MCF 10A (cell line): ENCODE measurements at regions not wholly inside any gene's neighbourhood (a gene's known extent, or its start where the extent isn't known, plus 50 kb on each side); places are given as distances from the start of the nearest gene placed in this dataset.

Source experiments
- BruUV-seq: library from RNA; stranded (reverse); fragments of 400-500 nt; replicated peaks from 2 replicates; lab custom pipeline; 2021; lab: Mats Ljungman, UMichigan
- CTCF ChIA-PET: fragments of 300-600 bp; sonication (Branson Sonifier 250); formaldehyde crosslinking; extraction: SDS; loops from one replicate; lab custom pipeline; 2021; ENCODE audit warnings: antibody characterized with exemption, inconsistent platforms; lab: Yijun Ruan, JAX
- POLR2A ChIA-PET: fragments of 300-600, 350-650 bp; sonication (Branson Sonifier 250); formaldehyde crosslinking; extraction: SDS; loops from one replicate; lab custom pipeline; 2020; ENCODE audit warnings: antibody characterized with exemption, inconsistent platforms; lab: Yijun Ruan, JAX
- DNase-seq: peaks from one replicate; pipeline ENCODE4 v3.0.0-alpha.2; 2018; ENCODE audit not compliant: unreplicated experiment
- H3K27ac Mint-ChIP-seq: one replicate; pipeline ENCODE4 v1.8.0; 2022; ENCODE audit warnings: mild to moderate bottlenecking, low read depth, mixed read lengths; ENCODE audit not compliant: unreplicated experiment
- H3K27me3 Mint-ChIP-seq: one replicate; pipeline ENCODE4 v1.8.0; 2022; ENCODE audit warnings: mixed read lengths; ENCODE audit not compliant: insufficient read depth, unreplicated experiment
- H3K36me3 Mint-ChIP-seq: one replicate; pipeline ENCODE4 v1.8.0; 2022; ENCODE audit warnings: mild to moderate bottlenecking, moderate library complexity, mixed read lengths; ENCODE audit not compliant: insufficient read depth, unreplicated experiment
- H3K4me1 Mint-ChIP-seq: one replicate; pipeline ENCODE4 v1.8.0; 2022; ENCODE audit warnings: mixed read lengths; ENCODE audit not compliant: insufficient read depth, unreplicated experiment
- H3K4me3 Mint-ChIP-seq: one replicate; pipeline ENCODE4 v1.8.0; 2022; ENCODE audit warnings: mild to moderate bottlenecking, moderate library complexity, mixed read lengths; ENCODE audit not compliant: unreplicated experiment
- H3K9me3 Mint-ChIP-seq: one replicate; pipeline ENCODE4 v1.8.0; 2022; ENCODE audit warnings: mixed read lengths; ENCODE audit not compliant: unreplicated experiment
- intact Hi-C: fragments of 100-400 bp; cut with micrococcal nuclease; formaldehyde crosslinking; loops from 2 replicates; pipeline ENCODE4 v1.14.1; 2022
- TF ChIP-seq, protein P1 (sequence below): fragments of 200-600 bp; IDR thresholded peaks from one replicate; pipeline ENCODE4 v1.8.0; 2022; ENCODE audit warnings: antibody characterized with exemption, mild to moderate bottlenecking; ENCODE audit not compliant: unreplicated experiment

DNA sequence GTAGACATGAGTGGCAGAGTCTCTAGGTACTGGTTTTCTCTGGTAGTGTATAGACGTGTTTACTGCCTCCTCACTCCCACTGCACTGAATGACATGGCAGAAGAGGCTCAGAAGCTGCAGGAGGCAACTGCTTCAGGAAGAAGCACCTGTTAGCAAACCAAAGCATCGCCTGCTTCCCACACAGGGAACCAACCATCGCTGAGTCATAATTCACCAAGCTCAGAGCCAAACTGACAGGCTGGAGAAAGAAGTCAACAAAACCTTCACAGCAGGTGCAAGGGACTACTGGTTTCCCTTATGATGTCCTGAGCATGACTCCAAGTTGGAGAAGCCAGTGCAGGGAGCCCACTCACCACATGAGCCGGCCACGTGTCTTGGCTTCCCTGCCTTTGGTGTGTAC is 69.8 kb downstream of the KCTD12 start:
- intact Hi-C loops, result no loop called here
- Mint-ChIP-seq H3K4me3 (no peak overlapping the region), H3K27me3 (peaks cover 14% of the 10 kb centered on the region), H3K27ac (no peak overlapping the region), H3K36me3 (no peaks in the 10 kb centered on the region), H3K4me1 (no peaks in the 10 kb centered on the region), H3K9me3 (no peaks in the 10 kb centered on the region)
- BruUV-seq, result no TSS peak
- ChIA-PET POLR2A (no interaction called here), CTCF (interaction anchor here (1.2 kb wide), 2 partner anchors 160 to 946 kb away, joined by 3 read pairs; no protein-coding TSS in a partner anchor)
- DNase-seq, result peak; percentile 13
- TF ChIP-seq, protein P1, sequence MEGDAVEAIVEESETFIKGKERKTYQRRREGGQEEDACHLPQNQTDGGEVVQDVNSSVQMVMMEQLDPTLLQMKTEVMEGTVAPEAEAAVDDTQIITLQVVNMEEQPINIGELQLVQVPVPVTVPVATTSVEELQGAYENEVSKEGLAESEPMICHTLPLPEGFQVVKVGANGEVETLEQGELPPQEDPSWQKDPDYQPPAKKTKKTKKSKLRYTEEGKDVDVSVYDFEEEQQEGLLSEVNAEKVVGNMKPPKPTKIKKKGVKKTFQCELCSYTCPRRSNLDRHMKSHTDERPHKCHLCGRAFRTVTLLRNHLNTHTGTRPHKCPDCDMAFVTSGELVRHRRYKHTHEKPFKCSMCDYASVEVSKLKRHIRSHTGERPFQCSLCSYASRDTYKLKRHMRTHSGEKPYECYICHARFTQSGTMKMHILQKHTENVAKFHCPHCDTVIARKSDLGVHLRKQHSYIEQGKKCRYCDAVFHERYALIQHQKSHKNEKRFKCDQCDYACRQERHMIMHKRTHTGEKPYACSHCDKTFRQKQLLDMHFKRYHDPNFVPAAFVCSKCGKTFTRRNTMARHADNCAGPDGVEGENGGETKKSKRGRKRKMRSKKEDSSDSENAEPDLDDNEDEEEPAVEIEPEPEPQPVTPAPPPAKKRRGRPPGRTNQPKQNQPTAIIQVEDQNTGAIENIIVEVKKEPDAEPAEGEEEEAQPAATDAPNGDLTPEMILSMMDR, result no peak

DNA sequence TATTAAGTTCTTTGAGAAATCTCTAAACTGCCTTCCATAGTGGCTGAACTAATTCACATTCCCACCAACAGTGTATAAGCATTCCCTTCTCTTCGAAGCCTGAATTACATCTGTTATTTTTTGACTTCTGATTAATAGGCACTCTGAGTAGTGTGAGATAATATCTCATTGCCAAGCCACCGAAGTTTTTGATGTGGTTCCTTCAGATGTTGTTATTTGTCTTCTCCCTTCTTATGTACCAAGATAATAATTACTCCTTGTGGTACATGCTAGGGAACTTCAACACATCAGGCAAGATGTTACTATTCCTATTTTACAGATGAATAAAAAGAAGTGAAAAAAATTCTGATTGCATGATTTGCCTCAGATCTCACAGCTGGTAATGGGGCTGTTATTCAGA is 70.9 kb downstream of the KCTD12 start:
- Mint-ChIP-seq H3K27ac (no peak overlapping the region), H3K9me3 (peaks cover 2% of the 10 kb centered on the region), H3K36me3 (no peaks in the 10 kb centered on the region), H3K4me3 (no peak overlapping the region), H3K27me3 (peaks cover 14% of the 10 kb centered on the region), H3K4me1 (no peaks in the 10 kb centered on the region)
- intact Hi-C loops, result no loop called here
- CTCF ChIA-PET, result interaction anchor here (0.8 to 3.3 kb wide), 2 partner anchors 70 to 165 kb away, joined by 4 to 16 read pairs; partner anchors contain the start of gene KCTD12
- DNase-seq, result no peak
- POLR2A ChIA-PET, result interaction anchor here (0.6 kb wide), 2 partner anchors 15 to 30 kb away, joined by 3 read pairs; no protein-coding TSS in a partner anchor
- BruUV-seq, result no TSS peak
- TF ChIP-seq, protein P1, result no peak

DNA sequence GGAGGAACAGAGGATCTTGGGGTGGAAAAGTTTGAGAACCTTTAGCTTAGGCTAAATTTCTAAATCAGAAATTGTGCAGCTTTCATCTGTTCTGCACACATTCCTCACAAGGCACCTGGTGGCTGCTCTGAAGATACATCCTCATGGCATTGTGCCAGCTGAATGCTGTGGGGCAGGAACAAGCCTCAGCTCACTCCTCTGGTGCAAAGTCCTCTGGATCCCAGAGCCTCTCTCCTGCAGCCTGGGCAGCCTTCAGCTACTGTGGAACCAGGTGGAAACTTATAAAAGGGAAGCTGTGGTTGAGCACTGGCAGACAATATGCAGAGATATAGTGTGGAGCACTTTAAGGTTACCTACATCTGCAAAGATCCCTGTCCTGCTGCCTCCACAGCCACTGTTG is 72.3 kb downstream of the KCTD12 start:
- TF ChIP-seq, protein P1, result no peak
- ChIA-PET CTCF (interaction anchor here (0.6 to 3.3 kb wide), 5 partner anchors 8 to 1186 kb away, joined by 3 to 16 read pairs (median 3); partner anchors contain the start of gene KCTD12), POLR2A (interaction anchor here (1.5 kb wide), 1 partner anchor 66 kb away, joined by 4 read pairs; no protein-coding TSS in a partner anchor)
- Mint-ChIP-seq H3K4me3 (no peak overlapping the region), H3K9me3 (peaks cover 12% of the 10 kb centered on the region), H3K27ac (no peak overlapping the region), H3K4me1 (no peaks in the 10 kb centered on the region), H3K27me3 (peaks cover 13% of the 10 kb centered on the region), H3K36me3 (no peaks in the 10 kb centered on the region)
- DNase-seq, result peak; percentile 27
- no TSS peak for BruUV-seq
- intact Hi-C loops, result no loop called here

DNA sequence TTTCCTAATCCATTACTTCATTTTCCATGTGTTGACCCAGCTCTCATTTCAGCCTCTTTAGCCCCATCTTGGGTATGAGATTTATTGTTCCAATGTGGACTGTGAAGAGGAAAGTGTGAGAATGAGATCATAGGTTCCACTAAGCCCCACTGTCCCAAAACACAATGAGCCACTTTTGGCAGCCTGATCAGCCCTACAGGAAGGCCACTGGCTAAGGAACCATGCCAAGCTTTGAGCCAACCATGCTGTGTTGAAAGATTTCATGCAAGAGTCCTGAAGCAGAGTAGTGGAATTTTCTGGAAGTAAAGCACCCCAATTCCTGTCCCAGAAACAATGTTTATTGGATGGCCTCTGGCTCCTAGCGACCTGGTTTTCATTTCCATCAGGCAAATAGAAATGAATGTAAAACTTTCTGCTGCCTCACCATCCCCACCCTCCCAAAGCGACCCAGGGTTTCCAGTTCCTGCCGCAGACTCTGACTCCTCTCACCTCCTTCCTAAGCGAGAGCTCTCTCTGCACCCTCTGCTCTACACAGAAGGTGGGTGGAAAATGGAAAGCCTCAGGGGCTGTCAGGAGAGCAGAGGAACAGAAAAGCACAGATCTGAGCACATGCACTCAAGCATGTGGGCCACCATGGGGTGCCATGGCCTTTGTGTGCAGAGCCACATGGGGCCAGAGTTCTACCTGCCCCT is 73.1 kb downstream of the KCTD12 start:
- Mint-ChIP-seq H3K9me3 (peaks cover 18% of the 10 kb centered on the region), H3K36me3 (no peaks in the 10 kb centered on the region), H3K27me3 (peaks cover 5% of the 10 kb centered on the region), H3K4me3 (no peak overlapping the region), H3K27ac (no peak overlapping the region), H3K4me1 (no peaks in the 10 kb centered on the region)
- ChIA-PET CTCF (interaction anchor here (0.7 to 3.3 kb wide), 6 partner anchors 9 to 937 kb away, joined by 3 to 16 read pairs (median 4); partner anchors contain the start of gene KCTD12), POLR2A (interaction anchor here (1.5 kb wide), 1 partner anchor 67 kb away, joined by 4 read pairs; no protein-coding TSS in a partner anchor)
- DNase-seq, result peak; percentile 28
- no TSS peak for BruUV-seq
- intact Hi-C loops, result no loop called here
- TF ChIP-seq, protein P1, result no peak
